Gastroesophageal sphincter (tissue), 4 donors: ENCODE measurements at regions not wholly inside any gene's neighbourhood (a gene's known extent, or its start where the extent isn't known, plus 50 kb on each side); places are given as distances from the start of the nearest gene placed in this dataset.
"Not testable (repeated sequence)": the region's sequence is repeated elsewhere in the genome, so short reads cannot be mapped to it uniquely, and the experiment has no call there.

Experiments
- ATAC-seq: fragments of 150-250 bp; one replicate; pipeline ENCODE4 v1.9.1; 2016; ENCODE audit warnings: mild to moderate bottlenecking, moderate library complexity
- H3K27ac ChIP-seq, 4 donors: fragments of 200-600 bp; sonication (generic) in 3 of 4; 1 replicate in 3 of 4; 2 replicates in 1 of 4; pipeline ENCODE4 v1.5.1; 2016 to 2019
- H3K27me3 ChIP-seq: fragments of 200-600 bp; sonication (generic); one replicate; pipeline ENCODE4 v1.5.1; 2019
- H3K36me3 ChIP-seq, 2 donors: fragments of 200-600 bp; sonication (generic); one replicate each; pipeline ENCODE4 v1.5.1; 2019; ENCODE audit warnings: control low read depth in 1 of 2
- H3K4me1 ChIP-seq, 3 donors: fragments of 200-600 bp; sonication (generic); 1 replicate in 2 of 3; 2 replicates in 1 of 3; pipeline ENCODE4 v1.5.1; 2016 to 2019; ENCODE audit warnings: control low read depth in 2 of 3
- H3K4me3 ChIP-seq, 2 donors: fragments of 200-600 bp; sonication (generic); one replicate each; pipeline ENCODE4 v1.5.1; 2019; ENCODE audit warnings: mild to moderate bottlenecking in 1 of 2, moderate library complexity in 1 of 2
- H3K9me3 ChIP-seq, 3 donors: fragments of 200-600 bp; sonication (generic); one replicate each; pipeline ENCODE4 v1.5.1; 2017 to 2019; ENCODE audit warnings: control low read depth in 2 of 3
- CTCF ChIP-seq, 4 experiments: fragments of 200-600 bp in 2 of 4; fragments of 450-650 bp in 2 of 4; sonication (generic) in 1 of 4; IDR thresholded peaks; one replicate each; pipeline ENCODE4 v1.5.1; 2017 to 2019; ENCODE audit warnings: antibody characterized with exemption in 4 of 4, mild to moderate bottlenecking in 2 of 4, moderate library complexity in 2 of 4
- EP300 ChIP-seq: sonication (generic); formaldehyde crosslinking; IDR thresholded peaks from one replicate; pipeline ENCODE4 v1.6.1; 2017; ENCODE audit warnings: antibody characterized with exemption, mild to moderate bottlenecking
- POLR2A ChIP-seq, 2 donors: fragments of 450-650 bp; IDR thresholded peaks; one replicate each; pipeline ENCODE4 v1.6.1; 2017; ENCODE audit warnings: antibody characterized with exemption in 2 of 2, mild to moderate bottlenecking in 2 of 2, moderate library complexity in 1 of 2
- POLR2AphosphoS5 ChIP-seq: sonication (generic); formaldehyde crosslinking; IDR thresholded peaks from one replicate; pipeline ENCODE4 v1.6.1; 2017; ENCODE audit warnings: antibody characterized with exemption
- WGBS, 2 donors: methylation state at CpG; one replicate each; pipeline ENCODE4 v1.1.5; 2018; ENCODE audit warnings: low coverage in 1 of 2; 5-methylcytosine and 5-hydroxymethylcytosine counted together

- no peak for TF ChIP-seq POLR2AphosphoS5
- TF ChIP-seq EP300: no peak
- TF ChIP-seq CTCF (IDR thresholded peaks at IDR 0.05): no peak
- no peak for TF ChIP-seq POLR2A (IDR thresholded peaks at IDR 0.05)
- ATAC-seq: no peak
- Histone ChIP-seq H3K4me3 (no peak overlapping the region), H3K9me3 (no peaks in the 10 kb centered on the region), H3K27me3 (no peaks in the 10 kb centered on the region), H3K4me1 (peaks cover 0 to 15% (median 0%) of the 10 kb centered on the region in 3 donors), H3K36me3 (no peaks in the 10 kb centered on the region), H3K27ac (no peak overlapping the region)
- 100% methylated on average over 1 of the region's 1 CpG for WGBS, 2 donors
Measured at GRCh38 chr5:60439552-60439951, 260.4 kb downstream of the DEPDC1B start.

- Histone ChIP-seq H3K4me3 (no peak overlapping the region), H3K36me3 (no peaks in the 10 kb centered on the region), H3K27me3 (no peaks in the 10 kb centered on the region), H3K27ac (no peak overlapping the region), H3K9me3 (no peaks in the 10 kb centered on the region), H3K4me1 (peaks cover 0 to 16% (median 0%) of the 10 kb centered on the region in 3 donors)
- ATAC-seq: no peak
- no peak for TF ChIP-seq CTCF (IDR thresholded peaks at IDR 0.05)
- no peak for TF ChIP-seq POLR2A (IDR thresholded peaks at IDR 0.05)
- no peak for TF ChIP-seq EP300
- TF ChIP-seq POLR2AphosphoS5: no peak
Measured at GRCh38 chr5:60437308-60437707, 262.7 kb downstream of the DEPDC1B start.

- no peaks in the 10 kb centered on the region for H3K27me3 ChIP-seq
- ATAC-seq: no peak
- H3K9me3 ChIP-seq: no peaks in the 10 kb centered on the region
- TF ChIP-seq CTCF (IDR thresholded peaks at IDR 0.05) (no peak), EP300 (no peak), POLR2AphosphoS5 (no peak), POLR2A (IDR thresholded peaks at IDR 0.05) (no peak)
- WGBS, 2 donors: 65 to 71% methylated on average over 2 of the region's 2 CpGs
- H3K4me1 ChIP-seq: peaks cover 0 to 16% (median 0%) of the 10 kb centered on the region in 3 donors
- H3K36me3 ChIP-seq: no peaks in the 10 kb centered on the region
- H3K4me3 ChIP-seq: no peak overlapping the region
- no peak overlapping the region for H3K27ac ChIP-seq
Measured at GRCh38 chr5:60436518-60436917, 263.4 kb downstream of the DEPDC1B start.

- Histone ChIP-seq H3K27ac (no peak overlapping the region), H3K4me1 (peaks cover 0 to 16% (median 0%) of the 10 kb centered on the region in 3 donors), H3K9me3 (no peaks in the 10 kb centered on the region), H3K36me3 (no peaks in the 10 kb centered on the region), H3K4me3 (no peak overlapping the region), H3K27me3 (no peaks in the 10 kb centered on the region)
- no peak for ATAC-seq
- TF ChIP-seq CTCF (IDR thresholded peaks at IDR 0.05) (no peak), POLR2AphosphoS5 (no peak), EP300 (no peak), POLR2A (IDR thresholded peaks at IDR 0.05) (no peak)
Measured at GRCh38 chr5:60435808-60436207, 264.2 kb downstream of the DEPDC1B start.

DNA sequence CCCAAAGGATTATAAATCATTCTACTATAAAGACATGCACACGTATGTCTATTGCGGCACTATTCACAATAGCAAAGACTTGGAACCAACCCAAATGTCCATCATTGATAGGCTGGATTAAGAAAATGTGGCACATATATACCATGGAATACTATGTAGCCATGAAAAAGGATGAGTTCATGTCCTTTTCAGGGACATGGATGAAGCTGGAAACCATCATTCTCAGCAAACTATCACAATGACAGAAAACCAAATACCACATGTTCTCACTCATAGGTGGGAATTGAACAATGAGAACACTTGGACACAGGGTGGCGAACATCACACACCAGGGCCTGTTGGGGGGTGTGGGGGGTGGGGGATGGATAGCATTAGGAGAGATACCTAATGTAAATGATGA, 273.8 kb downstream of the DEPDC1B start:
- not testable (repeated sequence) for H3K4me3 ChIP-seq, H3K4me1 ChIP-seq, ATAC-seq, H3K27me3 ChIP-seq, H3K36me3 ChIP-seq, H3K27ac ChIP-seq
- peaks cover 0 to 10% (median 0%) of the 10 kb centered on the region in 3 donors for H3K9me3 ChIP-seq
- WGBS, 2 donors: 91 to 100% methylated on average over 2 to 3 of the region's 3 CpGs

GRCh38 chr5:60420773-60421172, 279.2 kb downstream of the DEPDC1B start:
- WGBS, 2 donors: no CpG with 5 or more reads among the region's 3 CpGs
- not testable (repeated sequence) for ATAC-seq, H3K27me3 ChIP-seq, H3K4me3 ChIP-seq, H3K27ac ChIP-seq, H3K36me3 ChIP-seq
- peaks cover 0 to 15% (median 6%) of the 10 kb centered on the region in 3 donors for H3K4me1 ChIP-seq
- peaks cover 0 to 18% (median 0%) of the 10 kb centered on the region in 3 donors for H3K9me3 ChIP-seq
